ENCODE measurements at regions not wholly inside any gene's neighbourhood (a gene's known extent, or its start where the extent isn't known, plus 50 kb on each side); places are given as distances from the start of the nearest gene placed in this dataset.

GRCh38 chr1:147083919-147084272 lies 88.4 kb downstream of the PRKAB2 start:
- no peak for TF ChIP-seq RBBP5 (conservative IDR thresholded peaks at IDR 0.05)
- TF ChIP-seq, protein P1, sequence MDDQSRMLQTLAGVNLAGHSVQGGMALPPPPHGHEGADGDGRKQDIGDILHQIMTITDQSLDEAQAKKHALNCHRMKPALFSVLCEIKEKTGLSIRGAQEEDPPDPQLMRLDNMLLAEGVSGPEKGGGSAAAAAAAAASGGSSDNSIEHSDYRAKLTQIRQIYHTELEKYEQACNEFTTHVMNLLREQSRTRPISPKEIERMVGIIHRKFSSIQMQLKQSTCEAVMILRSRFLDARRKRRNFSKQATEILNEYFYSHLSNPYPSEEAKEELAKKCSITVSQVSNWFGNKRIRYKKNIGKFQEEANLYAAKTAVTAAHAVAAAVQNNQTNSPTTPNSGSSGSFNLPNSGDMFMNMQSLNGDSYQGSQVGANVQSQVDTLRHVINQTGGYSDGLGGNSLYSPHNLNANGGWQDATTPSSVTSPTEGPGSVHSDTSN (IDR thresholded peaks at IDR 0.05; ENCODE audit: insufficient replicate concordance, low read depth, low read length), result no peak
- TF ChIP-seq FOXM1 (IDR thresholded peaks at IDR 0.05; ENCODE audit: low read depth, low read length), result no peak
- no peak for TF ChIP-seq CHD2 (IDR thresholded peaks at IDR 0.05; ENCODE audit: borderline replicate concordance, low read depth, low read length)
- no peak for TF ChIP-seq CTCF (IDR thresholded peaks at IDR 0.05 in 2 of 3, conservative IDR thresholded peaks at IDR 0.05 in 1 of 3; ENCODE audit: control insufficient read depth in 2 of 3, extremely low read depth in 1 of 3, insufficient read depth in 1 of 3, low read depth in 3 of 3, low read length in 3 of 3)

Data from GM12878 (cell line).